HS-5 (cell line): ENCODE measurements at regions not wholly inside any gene's neighbourhood (a gene's known extent, or its start where the extent isn't known, plus 50 kb on each side); places are given as distances from the start of the nearest gene placed in this dataset.
"Not testable (repeated sequence)": the region's sequence is repeated elsewhere in the genome, so short reads cannot be mapped to it uniquely, and the experiment has no call there.

Experiments
- DNase-seq: peaks from one replicate; pipeline ENCODE4 v3.0.0-alpha.2; 2012; ENCODE audit warnings: low read depth

DNA sequence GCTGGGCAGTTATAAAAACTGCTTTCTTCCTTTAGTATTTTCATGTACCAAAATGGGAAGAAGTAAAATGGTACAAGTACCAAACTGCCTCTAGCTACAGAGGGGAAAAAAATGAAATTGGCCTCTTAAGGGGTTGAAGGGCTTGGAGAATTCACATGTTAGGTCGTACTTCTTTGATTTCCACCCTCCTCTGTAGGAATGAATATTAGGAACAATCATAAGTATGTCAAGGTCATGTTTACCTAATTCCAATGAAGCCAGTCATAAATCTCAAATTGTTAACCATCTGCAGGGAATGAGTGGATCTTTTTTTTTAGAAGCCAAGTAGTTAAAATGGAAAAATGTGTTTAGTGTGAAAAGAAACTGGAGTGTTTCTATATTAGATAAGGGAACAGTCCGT lies 772.6 kb downstream of the PRIM2 start:
- DNase-seq: not testable (repeated sequence)

DNA sequence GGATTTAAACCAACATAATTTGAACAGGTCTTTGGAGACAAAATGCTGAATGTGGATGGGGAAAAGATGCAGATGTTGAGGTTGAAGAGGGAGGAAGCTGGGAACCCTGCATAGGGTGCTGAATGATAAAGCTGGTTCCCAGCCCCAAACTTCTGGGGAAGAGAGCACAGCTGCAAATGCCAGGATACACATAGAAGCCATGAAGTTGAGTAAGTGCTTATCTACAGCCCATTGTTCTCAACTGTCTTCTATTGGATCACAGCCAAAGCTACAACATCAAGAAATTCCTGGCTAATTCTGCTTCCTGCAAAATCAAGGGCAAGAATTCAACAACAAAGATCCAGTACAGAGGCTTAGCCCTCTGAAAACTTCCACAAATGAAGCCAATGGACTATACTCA lies 779.8 kb downstream of the PRIM2 start:
- not testable (repeated sequence) for DNase-seq

DNA sequence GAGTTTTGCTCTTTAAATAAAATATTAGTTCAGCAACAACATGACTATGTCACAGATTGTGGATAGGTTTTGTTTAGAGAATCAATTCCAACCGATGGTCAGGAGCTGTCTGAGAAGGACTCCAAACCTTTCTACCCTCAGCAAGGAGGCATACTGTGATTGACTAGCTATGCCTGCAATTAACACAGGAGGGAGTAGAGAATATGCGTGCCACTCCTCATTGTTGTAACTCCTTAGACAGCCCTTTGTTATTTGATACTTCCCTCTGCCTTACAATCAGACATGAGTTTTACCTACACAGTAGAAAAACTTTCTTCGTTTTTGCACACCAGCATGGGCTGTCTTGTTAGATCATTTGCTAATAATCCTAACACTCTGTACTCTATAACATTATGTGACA lies 796.5 kb downstream of the PRIM2 start:
- DNase-seq: no peak

DNA sequence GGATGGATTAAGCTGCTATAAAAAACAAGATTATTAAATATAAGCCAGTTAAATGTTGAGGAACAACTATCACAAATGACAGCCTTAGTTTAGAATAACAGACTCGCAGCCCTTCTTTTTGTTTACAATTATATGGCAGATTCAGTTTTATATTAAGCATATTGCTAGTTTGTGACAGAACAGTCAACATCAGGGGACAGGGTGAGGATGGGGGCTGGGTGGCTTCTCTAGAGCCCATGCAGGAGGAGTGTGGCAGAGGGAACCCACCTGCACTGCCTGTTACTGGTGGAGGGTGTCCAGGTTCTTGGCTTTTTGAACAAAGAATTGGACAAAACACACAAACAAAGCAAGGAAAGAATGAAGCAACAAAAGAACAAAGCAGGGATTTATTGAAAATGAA lies 799.7 kb downstream of the PRIM2 start:
- not testable (repeated sequence) for DNase-seq

DNA sequence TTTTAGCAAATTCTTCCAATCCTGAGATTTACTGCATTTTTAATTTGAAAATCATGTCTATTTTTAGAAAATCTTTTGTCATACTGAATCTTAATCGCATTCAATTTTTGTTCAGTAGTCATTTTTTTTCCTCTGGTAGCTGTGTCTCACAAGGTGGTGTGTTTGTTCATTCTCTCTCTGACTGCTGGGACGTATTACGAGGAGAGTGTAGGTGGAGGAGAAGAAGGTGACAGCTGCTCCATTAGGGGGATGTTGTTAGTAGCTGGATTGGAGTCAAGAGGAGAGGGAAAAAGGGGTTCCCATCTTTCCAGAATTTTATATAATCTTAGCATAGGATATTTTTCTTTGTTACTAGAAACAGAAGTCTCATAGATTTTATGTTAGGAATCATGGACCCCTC lies 804.2 kb downstream of the PRIM2 start:
- not testable (repeated sequence) for DNase-seq

DNA sequence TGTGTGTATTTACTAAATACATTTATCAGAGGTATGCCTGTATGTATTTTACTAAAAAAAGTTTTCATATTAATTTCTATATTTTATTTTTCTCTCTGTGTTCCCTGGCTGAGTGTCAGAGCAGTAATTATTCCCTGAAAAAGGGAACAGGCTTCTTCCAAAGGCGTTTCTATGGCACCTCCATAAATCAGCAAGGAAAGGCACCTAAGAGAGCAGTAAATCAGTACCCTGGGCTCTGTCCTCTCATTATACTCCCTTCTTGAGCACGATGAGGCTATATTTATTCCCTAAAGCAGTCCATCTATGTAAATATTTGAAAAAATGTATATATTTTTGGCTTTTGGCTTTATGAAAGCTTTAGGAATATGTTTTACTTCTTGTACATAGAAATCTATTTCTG lies 806.3 kb downstream of the PRIM2 start:
- not testable (repeated sequence) for DNase-seq

DNA sequence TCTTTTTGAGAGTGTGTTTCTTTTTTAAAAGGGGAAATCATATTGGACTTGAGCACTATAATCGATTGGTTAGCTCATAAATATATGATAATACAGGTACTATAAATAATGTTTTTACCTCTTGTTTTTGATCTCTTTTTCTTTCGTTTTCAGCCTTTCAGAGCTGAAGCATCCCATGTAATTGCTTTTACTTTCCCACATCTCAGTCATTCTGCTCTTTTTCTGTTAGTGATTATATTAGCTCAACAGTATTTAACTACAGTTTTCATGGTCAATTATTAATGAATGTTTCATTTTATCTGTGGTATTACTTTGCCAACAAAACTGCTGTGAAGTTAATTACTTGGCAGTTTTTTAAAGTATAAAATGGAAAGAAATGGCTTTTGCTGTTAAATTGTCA lies 811.1 kb downstream of the PRIM2 start:
- not testable (repeated sequence) for DNase-seq

DNA sequence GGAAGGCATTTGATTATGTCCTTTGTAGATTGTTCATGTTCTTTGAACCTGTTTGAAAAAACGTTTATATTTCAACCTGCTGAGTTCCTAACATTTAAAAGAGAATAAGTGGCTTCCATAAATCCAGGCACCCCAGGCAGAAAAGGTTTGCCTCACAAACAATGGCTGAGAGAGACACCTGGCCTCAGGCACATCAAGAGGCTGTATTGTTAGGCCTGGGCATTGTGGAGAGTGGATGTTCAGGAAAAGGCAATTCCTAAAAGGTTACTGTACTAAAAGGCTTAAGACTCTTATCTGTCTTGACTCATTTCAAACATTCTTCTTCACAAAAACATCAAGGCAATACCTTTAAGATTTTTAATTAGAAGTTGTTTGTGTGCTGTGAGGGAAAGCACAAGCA lies 811.7 kb downstream of the PRIM2 start:
- DNase-seq: not testable (repeated sequence)

DNA sequence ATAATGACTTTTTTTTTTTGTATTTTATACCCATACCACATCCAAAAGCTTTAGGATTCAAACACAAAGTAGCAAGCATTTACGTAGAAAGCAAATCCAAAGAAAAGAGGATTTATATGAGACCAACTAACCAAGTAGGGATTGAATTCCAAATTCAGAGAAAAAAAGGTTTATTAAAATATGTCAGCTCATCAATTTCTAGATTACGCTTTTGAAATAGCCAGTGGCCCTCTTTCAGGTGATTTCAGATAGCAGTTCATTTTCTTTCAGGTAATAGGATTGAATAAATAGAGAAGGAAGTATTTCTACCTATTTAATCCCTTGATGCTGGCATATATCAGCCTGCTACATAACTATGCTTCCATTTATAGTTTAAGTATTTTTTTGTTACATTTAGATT lies 822.3 kb downstream of the PRIM2 start:
- DNase-seq: not testable (repeated sequence)

DNA sequence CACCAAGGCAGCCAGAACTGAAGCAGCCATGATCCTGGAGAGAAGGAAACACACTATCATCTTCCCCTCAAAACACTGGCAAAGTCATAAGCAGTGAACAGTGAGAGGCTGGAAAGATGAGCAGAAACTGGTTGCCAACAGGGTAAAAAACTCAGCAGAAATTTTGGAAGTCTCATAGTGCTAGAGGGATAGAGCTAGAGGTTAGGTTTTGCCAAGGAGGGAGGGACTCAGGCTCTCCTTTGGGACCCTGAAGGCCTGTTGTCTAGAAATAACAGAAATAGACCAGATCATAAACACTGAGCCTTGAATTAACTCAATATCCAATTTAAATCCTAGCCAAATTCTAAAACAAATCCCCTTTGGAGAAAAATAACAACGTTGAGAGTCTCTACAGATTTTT lies 853.6 kb downstream of the PRIM2 start:
- not testable (repeated sequence) for DNase-seq

DNA sequence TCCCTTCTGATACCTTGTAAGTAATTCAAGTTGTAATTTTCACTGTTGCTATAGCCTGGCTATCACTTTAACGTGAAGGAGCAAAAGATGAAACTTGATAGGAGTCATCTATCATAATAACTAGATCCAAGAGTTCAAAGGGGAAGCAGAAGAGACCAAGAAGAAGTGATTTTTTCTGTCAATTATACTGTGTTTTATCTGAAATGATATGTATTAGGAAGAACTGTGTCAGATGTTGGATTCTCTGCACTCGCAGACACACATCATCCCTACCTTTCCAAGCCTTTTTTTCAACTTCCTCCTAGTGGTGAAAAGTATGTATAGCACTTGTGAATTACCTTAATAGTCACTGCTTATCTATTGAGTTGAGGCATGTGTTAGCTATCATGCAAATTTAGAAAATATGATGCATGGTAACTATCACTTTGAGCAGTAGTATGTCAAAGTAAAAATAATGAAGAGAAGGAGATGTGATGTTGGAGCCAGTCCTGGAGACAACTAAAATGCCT lies 864.2 kb downstream of the PRIM2 start:
- not testable (repeated sequence) for DNase-seq

DNA sequence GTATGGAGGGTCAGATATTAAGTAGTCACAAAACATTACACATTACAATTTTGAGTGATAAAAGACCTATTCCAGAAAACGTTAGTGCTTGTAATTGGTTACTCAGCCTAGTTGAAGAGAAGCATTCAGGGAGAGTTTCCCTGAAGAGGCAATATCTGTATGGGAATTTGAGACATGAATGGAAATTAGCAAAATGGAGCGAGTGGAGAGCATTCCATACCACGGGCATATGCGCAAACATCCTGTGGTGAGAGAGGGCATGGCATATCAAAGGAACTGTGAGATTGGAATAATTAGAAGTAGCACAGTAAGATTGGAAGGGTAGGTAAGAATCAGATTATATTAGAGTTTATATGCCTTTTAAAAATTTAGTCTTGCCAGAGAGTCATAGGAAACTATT lies 867.9 kb downstream of the PRIM2 start:
- DNase-seq: not testable (repeated sequence)

DNA sequence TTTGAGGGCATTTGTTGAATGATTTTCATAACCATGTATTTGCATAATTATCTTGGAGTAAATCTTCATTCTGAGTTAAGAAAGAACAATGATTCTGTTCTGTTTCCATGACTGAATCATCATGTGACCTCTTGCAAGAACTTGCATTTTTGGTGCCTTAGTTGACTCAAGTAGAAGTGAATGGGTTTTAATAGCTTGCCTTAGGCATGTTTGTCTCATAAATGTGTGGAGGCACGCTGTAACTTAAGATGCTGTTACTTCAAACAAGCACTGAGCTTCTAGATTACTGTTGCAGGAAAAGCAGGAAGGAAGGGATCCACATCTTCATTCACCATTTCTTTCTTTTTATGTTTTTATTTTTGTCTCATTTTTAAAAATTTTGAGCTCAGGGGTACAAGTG lies 875.8 kb downstream of the PRIM2 start:
- DNase-seq: peak; percentile 45

DNA sequence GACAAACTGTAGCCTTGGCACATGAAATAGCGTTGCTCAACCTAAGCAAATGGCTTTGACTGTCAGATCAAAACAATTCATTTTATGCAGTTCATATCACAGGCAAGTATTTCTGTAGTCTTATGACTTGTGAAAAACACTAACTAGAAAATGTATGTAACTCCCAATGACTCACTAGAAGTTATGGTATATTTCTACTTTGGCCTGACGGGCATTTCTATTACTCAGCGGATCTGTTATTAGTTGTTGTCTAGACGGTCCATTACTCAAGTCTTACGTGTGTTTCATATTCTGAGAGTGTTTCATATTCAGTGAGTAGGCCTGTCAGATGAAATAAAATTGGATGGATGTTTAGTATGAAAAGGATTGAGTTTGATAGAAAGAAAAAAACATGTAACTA lies 880.9 kb downstream of the PRIM2 start:
- DNase-seq: peak; percentile 76

DNA sequence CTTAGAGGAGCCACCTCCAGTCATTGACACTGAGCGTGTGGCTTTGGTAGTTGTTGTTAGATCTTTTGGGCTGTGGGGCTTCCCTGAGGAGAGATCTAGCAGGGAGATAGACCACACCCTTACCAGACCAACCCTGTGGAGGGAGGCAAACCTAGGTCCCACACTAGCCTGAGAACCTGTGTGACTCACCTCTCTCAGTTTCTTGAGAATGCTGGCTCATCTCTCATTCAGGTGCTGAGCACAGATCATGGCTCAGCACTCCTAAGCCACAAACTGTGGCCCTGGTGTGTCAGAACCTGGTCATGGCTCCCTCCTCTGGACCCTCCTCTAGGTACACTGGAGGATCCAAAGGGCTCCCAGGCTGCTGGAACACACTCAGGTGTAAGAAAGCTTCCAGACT lies 919.7 kb downstream of the PRIM2 start:
- DNase-seq: not testable (repeated sequence)

DNA sequence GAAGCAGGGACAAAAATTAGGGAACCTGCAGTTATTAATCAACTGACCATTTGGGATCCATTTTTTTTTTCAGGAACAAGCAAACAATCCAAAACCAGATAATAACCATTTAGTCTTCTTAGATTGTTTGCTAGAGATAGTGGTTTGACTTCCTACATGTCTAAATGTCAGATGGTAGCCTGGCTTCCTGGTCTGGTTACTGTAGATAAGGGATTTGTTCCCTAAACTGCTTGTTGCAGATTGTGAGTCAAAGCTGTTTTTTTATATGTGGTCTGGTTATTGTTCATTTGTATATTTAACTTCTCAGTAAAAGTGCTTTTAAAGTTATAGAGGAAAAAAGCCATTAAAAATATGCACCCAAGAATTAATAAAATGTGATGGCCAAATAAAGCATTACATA lies 921.0 kb downstream of the PRIM2 start:
- DNase-seq: not testable (repeated sequence)

DNA sequence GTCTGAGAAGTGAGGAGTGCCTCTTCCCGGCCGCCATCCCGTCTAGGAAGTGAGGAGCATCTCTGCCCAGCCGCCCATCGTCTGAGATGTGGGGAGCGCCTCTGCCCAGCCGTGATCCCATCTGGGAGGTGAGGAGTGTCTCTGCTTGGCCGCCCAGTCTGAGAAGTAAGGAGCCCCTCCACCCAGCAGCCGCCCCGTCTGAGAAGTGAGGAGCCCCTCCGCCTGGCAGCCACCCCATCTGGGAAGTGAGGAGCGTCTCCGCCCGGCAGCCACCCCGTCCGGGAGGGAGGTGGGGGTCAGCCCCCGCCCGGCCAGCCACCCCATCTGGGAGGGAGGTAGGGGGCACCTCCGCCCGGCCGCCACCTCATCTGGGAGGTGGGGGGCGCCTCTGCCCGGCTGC lies 940.2 kb downstream of the PRIM2 start:
- not testable (repeated sequence) for DNase-seq

DNA sequence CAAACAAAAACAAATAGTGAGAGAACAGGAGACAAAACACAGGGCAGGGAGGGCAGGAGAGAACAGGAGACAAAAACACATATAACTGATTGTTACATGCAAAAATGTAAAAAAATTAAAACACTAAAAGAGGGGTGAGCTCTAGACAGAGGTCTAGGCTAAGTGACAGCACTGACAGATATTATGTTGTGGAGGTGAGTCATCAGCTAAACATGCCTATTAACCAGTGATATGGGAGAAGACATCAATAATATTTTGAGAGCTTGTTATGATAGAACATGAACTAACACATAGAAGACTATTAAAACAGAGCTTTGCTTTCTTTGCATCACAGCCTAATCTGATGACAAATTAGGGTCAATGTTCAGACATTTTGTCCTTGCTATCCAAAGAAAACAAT lies 972.7 kb downstream of the PRIM2 start:
- peak; percentile 6 for DNase-seq

DNA sequence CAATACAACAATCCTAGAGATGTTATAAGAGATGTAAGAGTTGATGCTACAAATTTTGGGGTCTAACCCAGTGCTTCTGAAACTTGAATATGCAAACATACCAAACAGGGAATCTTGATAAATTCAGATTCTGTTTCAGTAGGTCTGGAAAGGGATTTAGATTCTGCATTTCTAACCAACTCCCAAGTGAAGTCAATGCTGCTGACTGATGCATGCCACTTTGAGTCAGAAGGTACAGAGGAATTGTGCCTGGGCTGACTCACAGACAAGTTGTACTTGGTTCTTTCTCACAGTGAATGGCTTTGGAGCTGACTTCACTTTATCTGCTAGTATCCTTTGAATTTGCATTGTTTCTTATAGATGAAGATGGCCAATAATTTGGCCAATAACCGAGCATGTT lies 973.9 kb downstream of the PRIM2 start:
- DNase-seq: peak; percentile 13

DNA sequence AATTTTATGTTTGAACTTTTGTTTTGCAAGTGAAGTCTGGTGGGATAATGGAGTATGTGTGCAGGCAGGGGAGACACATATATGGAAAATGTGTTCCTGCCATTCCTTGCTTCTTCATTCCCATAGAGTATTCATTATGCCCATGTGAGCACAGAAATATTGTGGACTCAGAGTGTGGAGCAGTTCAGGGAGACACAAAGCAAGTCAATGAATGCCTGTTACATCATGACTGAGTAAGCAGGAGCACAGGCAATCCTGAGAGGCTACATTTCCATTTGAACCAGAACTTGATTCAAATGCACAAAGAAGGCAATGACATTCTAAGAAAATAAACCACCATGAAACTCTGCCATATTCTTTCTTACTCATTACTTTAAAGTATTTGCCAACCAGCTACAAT lies 990.5 kb downstream of the PRIM2 start:
- not testable (repeated sequence) for DNase-seq

DNA sequence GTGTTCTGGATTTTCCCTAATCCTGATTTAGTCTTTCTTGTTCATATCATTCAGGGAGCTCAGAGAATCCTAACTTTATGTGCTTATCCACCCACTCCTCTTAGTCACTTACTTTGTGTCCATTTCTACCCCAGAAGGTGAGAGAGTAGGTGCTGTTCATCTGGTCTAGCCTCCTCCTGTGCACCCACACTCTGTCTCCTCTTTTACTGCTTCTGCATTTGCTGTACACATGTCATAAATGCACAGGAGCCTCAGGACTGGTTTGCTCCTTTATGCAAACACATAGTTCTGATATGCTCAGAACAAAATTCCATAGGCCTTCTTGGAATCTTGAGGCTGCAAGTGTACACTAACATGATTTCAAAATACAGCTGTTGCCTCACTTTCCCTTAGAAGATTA lies 1014.7 kb downstream of the PRIM2 start:
- DNase-seq: not testable (repeated sequence)

DNA sequence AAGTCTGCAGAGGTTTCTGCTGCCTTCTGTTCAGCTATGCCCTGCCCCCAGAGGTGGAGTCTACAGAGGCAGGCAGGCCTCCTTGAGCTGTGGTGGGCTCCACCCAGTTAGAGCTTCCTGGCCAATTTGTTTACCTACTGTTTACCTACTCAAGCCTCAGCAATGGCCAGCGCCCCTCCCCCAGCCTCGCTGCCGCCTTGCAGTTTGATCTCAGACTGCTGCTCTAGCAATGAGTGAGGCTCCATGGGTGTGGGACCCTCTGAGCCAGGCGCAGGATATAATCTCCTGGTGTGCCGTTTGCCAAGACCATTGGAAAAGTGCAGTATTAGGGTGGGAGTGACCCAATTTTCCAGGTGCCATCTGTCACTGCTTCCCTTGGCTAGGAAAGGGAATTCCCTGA lies 1024.9 kb downstream of the PRIM2 start:
- not testable (repeated sequence) for DNase-seq

DNA sequence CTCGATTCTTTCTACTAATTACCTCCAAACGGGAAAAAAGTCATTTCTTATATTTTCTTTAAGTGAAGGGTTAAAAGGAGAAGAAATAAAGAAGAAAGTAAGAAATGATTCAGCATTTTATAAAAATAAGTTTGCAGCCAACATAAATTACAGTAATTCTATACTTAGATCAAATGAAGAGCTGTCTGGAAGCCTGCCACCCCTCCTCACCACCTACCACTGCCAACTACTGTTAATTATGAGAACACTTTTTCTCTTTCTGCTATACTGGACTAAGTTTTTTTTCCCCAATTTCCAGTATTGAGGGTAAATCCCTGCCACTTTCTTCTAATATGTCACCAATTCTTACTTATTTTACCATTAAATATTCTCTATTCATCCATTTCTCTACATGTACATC lies 1030.1 kb downstream of the PRIM2 start:
- DNase-seq: not testable (repeated sequence)

DNA sequence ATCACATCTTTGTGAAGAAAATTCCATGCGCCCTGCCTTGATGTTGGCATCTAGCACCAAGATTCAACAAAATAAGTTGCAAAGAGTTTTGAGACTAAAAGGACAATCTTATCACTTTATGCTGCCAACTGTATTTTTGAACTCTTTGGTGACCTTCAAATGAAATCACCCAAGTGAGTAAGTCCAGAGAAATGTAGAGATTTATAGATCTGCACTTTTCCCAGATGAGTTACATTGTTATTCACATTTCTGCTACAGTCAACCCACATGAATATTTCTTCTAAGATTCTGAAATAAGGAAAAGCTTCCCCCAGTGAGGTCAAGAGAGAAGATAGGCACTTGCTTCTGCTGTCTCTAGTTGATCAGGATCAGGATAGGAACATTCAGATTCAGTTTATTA lies 1034.2 kb downstream of the PRIM2 start:
- DNase-seq: peak; percentile 38

DNA sequence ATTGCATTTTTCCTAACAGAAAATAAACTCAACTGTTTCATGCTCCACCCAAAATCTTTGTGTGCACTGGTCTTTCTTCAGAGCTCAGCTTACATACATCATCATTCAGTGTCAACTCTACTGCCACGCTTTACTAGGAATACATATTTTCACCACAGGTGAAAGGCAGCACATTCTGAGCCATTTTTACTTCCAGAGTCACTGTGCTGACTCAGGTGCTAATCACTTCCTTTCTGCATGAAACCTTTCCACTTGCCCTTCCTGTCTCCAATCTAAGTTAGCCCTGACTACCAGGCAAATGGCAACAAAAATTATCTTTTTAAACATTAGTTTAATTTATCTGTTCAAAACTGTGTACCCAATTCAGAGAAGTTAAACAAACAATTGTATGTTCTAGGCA lies 1041.0 kb downstream of the PRIM2 start:
- DNase-seq: peak; percentile 15
